ENCODE measurements at regions not wholly inside any gene's neighbourhood (a gene's known extent, or its start where the extent isn't known, plus 50 kb on each side); places are given as distances from the start of the nearest gene placed in this dataset.

GRCh38 chr12:58412461-58413060 is 471.2 kb downstream of the ATP23 start:
- Histone ChIP-seq H3K4me1 (peaks cover 0 to 49% (median 19%) of the 10 kb centered on the region in 4 donors), H3K4me3 (no peak overlapping the region), H3K27ac (peak overlapping the region in 1 of 2 donors; percentile 5), H3K27me3 (no peaks in the 10 kb centered on the region), H3K36me3 (no peaks in the 10 kb centered on the region), H3K9me3 (no peaks in the 10 kb centered on the region)
- no peak for TF ChIP-seq CTCF (IDR thresholded peaks at IDR 0.05)
- DNase-seq, result no peak
- intact Hi-C loops (cut with DNase I; ENCODE audit: low total_unique reads), result no loop called here

- no peak for DNase-seq
- no peak for TF ChIP-seq CTCF (IDR thresholded peaks at IDR 0.05)
- Histone ChIP-seq H3K36me3 (no peaks in the 10 kb centered on the region), H3K9me3 (no peaks in the 10 kb centered on the region), H3K27ac (peak overlapping the region; percentile 36 to 65), H3K4me3 (no peak overlapping the region), H3K4me1 (peaks cover 0 to 45% (median 16%) of the 10 kb centered on the region in 4 donors), H3K27me3 (no peaks in the 10 kb centered on the region)
- intact Hi-C loops (cut with DNase I; ENCODE audit: low total_unique reads), result no loop called here
Observed at GRCh38 chr12:58413794-58414193, 472.4 kb downstream of the ATP23 start.

GRCh38 chr12:58414398-58414871 is 473.1 kb downstream of the ATP23 start:
- peak overlapping the region; percentile 36 to 65 for H3K27ac ChIP-seq
- intact Hi-C loops (cut with DNase I; ENCODE audit: low total_unique reads), result no loop called here
- TF ChIP-seq CTCF (IDR thresholded peaks at IDR 0.05), result no peak
- H3K4me3 ChIP-seq, result no peak overlapping the region
- no peaks in the 10 kb centered on the region for H3K9me3 ChIP-seq
- no peaks in the 10 kb centered on the region for H3K27me3 ChIP-seq
- H3K4me1 ChIP-seq, result peaks cover 0 to 43% (median 15%) of the 10 kb centered on the region in 4 donors
- H3K36me3 ChIP-seq, result no peaks in the 10 kb centered on the region
- no peak for DNase-seq

- Histone ChIP-seq H3K27me3 (no peaks in the 10 kb centered on the region), H3K27ac (peak overlapping the region in 1 of 2 donors; percentile 36), H3K36me3 (no peaks in the 10 kb centered on the region), H3K4me3 (no peak overlapping the region), H3K9me3 (no peaks in the 10 kb centered on the region), H3K4me1 (peaks cover 0 to 54% (median 22%) of the 10 kb centered on the region in 4 donors)
- no peak for DNase-seq
- no peak for TF ChIP-seq CTCF (IDR thresholded peaks at IDR 0.05)
- intact Hi-C loops (cut with DNase I; ENCODE audit: low total_unique reads), result no loop called here
Observed at GRCh38 chr12:58415716-58416115, 474.3 kb downstream of the ATP23 start.

GRCh38 chr12:58416236-58416635 is 474.9 kb downstream of the ATP23 start:
- no peaks in the 10 kb centered on the region for H3K27me3 ChIP-seq
- H3K9me3 ChIP-seq, result no peaks in the 10 kb centered on the region
- peaks cover 0 to 58% (median 22%) of the 10 kb centered on the region in 4 donors for H3K4me1 ChIP-seq
- no peak overlapping the region for H3K4me3 ChIP-seq
- intact Hi-C loops (cut with DNase I; ENCODE audit: low total_unique reads), result no loop called here
- DNase-seq, result no peak
- no peak for TF ChIP-seq CTCF (IDR thresholded peaks at IDR 0.05)
- H3K36me3 ChIP-seq, result no peaks in the 10 kb centered on the region
- H3K27ac ChIP-seq, result peak overlapping the region in 1 of 2 donors; percentile 36
